Endothelial cell of umbilical vein (primary cell): ENCODE measurements at regions not wholly inside any gene's neighbourhood (a gene's known extent, or its start where the extent isn't known, plus 50 kb on each side); places are given as distances from the start of the nearest gene placed in this dataset.

Experiments
- EZH2 ChIP-seq: IDR thresholded peaks from 2 replicates; pipeline ENCODE4 v1.6.1; 2012; ENCODE audit warnings: borderline replicate concordance, low read depth, mild to moderate bottlenecking, moderate library complexity, low read length, inconsistent platforms; ENCODE audit not compliant: severe bottlenecking
- GATA2 ChIP-seq: IDR thresholded peaks from 2 replicates; pipeline ENCODE4 v1.7.0; 2011; ENCODE audit warnings: low read depth, mild to moderate bottlenecking, moderate library complexity, mixed read lengths, low read length; ENCODE audit not compliant: insufficient read length, insufficient read depth
- JUN ChIP-seq: IDR thresholded peaks from 2 replicates; pipeline ENCODE4 v1.6.1; 2011; ENCODE audit warnings: borderline replicate concordance, low read depth; ENCODE audit not compliant: insufficient read length, insufficient read depth
- POLR2A ChIP-seq: IDR thresholded peaks from 2 replicates; pipeline ENCODE4 v1.6.1; 2012; ENCODE audit warnings: low read depth, mild to moderate bottlenecking, control low read depth, low read length
- POLR2AphosphoS5 ChIP-seq: IDR thresholded peaks from 2 replicates; pipeline ENCODE4 v1.6.1; 2012; ENCODE audit warnings: low read depth, mild to moderate bottlenecking, control low read depth, low read length, moderate library complexity; ENCODE audit not compliant: insufficient read depth
- TF ChIP-seq, protein P1 (sequence below), 2 donors: IDR thresholded peaks; 1 replicate in 1 of 2; 2 replicates in 1 of 2; pipeline ENCODE4 v1.5.1; 2011; ENCODE audit warnings: low read length in 2 of 2, mild to moderate bottlenecking in 2 of 2, moderate library complexity in 2 of 2, control low read depth in 1 of 2, inconsistent platforms in 1 of 2, low read depth in 1 of 2; ENCODE audit not compliant: insufficient read depth in 1 of 2; ENCODE audit errors: extremely low read depth in 1 of 2
- TF ChIP-seq, protein P2 (sequence below): IDR thresholded peaks from 2 replicates; pipeline ENCODE4 v1.6.1; 2011; ENCODE audit not compliant: insufficient read depth, insufficient read length

- TF ChIP-seq POLR2A (no peak), EZH2 (no peak), POLR2AphosphoS5 (no peak), JUN (no peak), GATA2 (no peak)
- TF ChIP-seq, protein P1, sequence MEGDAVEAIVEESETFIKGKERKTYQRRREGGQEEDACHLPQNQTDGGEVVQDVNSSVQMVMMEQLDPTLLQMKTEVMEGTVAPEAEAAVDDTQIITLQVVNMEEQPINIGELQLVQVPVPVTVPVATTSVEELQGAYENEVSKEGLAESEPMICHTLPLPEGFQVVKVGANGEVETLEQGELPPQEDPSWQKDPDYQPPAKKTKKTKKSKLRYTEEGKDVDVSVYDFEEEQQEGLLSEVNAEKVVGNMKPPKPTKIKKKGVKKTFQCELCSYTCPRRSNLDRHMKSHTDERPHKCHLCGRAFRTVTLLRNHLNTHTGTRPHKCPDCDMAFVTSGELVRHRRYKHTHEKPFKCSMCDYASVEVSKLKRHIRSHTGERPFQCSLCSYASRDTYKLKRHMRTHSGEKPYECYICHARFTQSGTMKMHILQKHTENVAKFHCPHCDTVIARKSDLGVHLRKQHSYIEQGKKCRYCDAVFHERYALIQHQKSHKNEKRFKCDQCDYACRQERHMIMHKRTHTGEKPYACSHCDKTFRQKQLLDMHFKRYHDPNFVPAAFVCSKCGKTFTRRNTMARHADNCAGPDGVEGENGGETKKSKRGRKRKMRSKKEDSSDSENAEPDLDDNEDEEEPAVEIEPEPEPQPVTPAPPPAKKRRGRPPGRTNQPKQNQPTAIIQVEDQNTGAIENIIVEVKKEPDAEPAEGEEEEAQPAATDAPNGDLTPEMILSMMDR (IDR thresholded peaks at IDR 0.05; ENCODE audit: extremely low read depth in 1 of 2, insufficient read depth in 1 of 2, low read depth in 1 of 2, low read length in 2 of 2), result no peak
- TF ChIP-seq, protein P2, sequence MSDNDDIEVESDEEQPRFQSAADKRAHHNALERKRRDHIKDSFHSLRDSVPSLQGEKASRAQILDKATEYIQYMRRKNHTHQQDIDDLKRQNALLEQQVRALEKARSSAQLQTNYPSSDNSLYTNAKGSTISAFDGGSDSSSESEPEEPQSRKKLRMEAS, result no peak
These were observed 109.1 kb upstream of the CTNND2 start for GRCh38 chr5:12013351-12013750.
